GM12878 (cell line): ENCODE measurements at regions not wholly inside any gene's neighbourhood (a gene's known extent, or its start where the extent isn't known, plus 50 kb on each side); places are given as distances from the start of the nearest gene placed in this dataset.

ENCODE experiments used
- MTA3 ChIP-seq: IDR thresholded peaks from 2 replicates; pipeline ENCODE4 v1.6.1; 2012; ENCODE audit warnings: low read length, inconsistent platforms, borderline replicate concordance
- RFX5 ChIP-seq: IDR thresholded peaks from 2 replicates; pipeline ENCODE4 v1.6.1; 2011; ENCODE audit warnings: low read depth, low read length, improper control_type of control experiment
- TF ChIP-seq, protein P1 (sequence below): fragments of 450-650 bp; IDR thresholded peaks from 2 replicates; pipeline ENCODE4 v1.6.1; 2018; ENCODE audit warnings: mild to moderate bottlenecking, low read depth, moderate library complexity; ENCODE audit not compliant: partially characterized antibody
- TF ChIP-seq, protein P2 (sequence below): fragments of 450-650 bp; formaldehyde crosslinking; IDR thresholded peaks from 2 replicates; pipeline ENCODE4 v1.4.0; 2022; ENCODE audit warnings: mild to moderate bottlenecking, moderate library complexity
- TF ChIP-seq, protein P3 (sequence below): fragments of 150-350 bp; IDR thresholded peaks from 2 replicates; pipeline ENCODE4 v1.6.1; 2016; ENCODE audit warnings: low read depth, low read length

DNA sequence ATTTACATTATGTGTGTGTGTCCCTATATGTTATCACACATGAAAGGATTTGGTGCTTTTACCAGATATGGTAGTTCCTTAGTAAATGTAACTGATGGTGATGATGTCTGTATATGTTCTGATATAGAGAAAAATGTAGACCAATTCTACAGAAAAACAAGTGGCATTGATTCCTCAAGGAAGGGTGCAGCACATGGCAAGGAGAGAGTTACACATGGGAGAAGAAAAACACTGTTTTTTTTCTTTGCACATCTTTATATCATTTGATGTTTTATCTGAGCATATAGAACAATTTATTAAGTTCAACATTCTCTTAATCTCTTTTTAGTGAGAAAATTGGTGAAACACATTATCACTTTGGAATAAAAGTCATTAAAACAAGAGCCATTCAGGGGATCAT is 535.0 kb upstream of the KLF4 start (continued):
- TF ChIP-seq, protein P1, sequence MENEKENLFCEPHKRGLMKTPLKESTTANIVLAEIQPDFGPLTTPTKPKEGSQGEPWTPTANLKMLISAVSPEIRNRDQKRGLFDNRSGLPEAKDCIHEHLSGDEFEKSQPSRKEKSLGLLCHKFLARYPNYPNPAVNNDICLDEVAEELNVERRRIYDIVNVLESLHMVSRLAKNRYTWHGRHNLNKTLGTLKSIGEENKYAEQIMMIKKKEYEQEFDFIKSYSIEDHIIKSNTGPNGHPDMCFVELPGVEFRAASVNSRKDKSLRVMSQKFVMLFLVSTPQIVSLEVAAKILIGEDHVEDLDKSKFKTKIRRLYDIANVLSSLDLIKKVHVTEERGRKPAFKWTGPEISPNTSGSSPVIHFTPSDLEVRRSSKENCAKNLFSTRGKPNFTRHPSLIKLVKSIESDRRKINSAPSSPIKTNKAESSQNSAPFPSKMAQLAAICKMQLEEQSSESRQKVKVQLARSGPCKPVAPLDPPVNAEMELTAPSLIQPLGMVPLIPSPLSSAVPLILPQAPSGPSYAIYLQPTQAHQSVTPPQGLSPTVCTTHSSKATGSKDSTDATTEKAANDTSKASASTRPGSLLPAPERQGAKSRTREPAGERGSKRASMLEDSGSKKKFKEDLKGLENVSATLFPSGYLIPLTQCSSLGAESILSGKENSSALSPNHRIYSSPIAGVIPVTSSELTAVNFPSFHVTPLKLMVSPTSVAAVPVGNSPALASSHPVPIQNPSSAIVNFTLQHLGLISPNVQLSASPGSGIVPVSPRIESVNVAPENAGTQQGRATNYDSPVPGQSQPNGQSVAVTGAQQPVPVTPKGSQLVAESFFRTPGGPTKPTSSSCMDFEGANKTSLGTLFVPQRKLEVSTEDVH = no peak
- TF ChIP-seq, protein P2, sequence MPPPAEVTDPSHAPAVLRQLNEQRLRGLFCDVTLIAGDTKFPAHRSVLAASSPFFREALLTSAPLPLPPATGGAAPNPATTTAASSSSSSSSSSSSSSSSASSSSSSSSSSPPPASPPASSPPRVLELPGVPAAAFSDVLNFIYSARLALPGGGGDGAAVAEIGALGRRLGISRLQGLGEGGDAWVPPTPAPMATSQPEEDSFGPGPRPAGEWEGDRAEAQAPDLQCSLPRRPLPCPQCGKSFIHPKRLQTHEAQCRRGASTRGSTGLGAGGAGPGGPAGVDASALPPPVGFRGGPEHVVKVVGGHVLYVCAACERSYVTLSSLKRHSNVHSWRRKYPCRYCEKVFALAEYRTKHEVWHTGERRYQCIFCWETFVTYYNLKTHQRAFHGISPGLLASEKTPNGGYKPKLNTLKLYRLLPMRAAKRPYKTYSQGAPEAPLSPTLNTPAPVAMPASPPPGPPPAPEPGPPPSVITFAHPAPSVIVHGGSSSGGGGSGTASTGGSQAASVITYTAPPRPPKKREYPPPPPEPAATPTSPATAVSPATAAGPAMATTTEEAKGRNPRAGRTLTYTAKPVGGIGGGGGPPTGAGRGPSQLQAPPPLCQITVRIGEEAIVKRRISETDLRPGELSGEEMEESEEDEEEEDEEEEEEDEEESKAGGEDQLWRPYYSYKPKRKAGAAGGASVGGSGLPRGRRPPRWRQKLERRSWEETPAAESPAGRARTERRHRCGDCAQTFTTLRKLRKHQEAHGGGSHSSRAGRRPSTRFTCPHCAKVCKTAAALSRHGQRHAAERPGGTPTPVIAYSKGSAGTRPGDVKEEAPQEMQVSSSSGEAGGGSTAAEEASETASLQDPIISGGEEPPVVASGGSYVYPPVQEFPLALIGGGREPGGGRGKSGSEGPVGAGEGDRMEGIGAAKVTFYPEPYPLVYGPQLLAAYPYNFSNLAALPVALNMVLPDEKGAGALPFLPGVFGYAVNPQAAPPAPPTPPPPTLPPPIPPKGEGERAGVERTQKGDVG (CRISPR knock-in tag) = no peak
- no peak for TF ChIP-seq MTA3
- TF ChIP-seq, protein P3, sequence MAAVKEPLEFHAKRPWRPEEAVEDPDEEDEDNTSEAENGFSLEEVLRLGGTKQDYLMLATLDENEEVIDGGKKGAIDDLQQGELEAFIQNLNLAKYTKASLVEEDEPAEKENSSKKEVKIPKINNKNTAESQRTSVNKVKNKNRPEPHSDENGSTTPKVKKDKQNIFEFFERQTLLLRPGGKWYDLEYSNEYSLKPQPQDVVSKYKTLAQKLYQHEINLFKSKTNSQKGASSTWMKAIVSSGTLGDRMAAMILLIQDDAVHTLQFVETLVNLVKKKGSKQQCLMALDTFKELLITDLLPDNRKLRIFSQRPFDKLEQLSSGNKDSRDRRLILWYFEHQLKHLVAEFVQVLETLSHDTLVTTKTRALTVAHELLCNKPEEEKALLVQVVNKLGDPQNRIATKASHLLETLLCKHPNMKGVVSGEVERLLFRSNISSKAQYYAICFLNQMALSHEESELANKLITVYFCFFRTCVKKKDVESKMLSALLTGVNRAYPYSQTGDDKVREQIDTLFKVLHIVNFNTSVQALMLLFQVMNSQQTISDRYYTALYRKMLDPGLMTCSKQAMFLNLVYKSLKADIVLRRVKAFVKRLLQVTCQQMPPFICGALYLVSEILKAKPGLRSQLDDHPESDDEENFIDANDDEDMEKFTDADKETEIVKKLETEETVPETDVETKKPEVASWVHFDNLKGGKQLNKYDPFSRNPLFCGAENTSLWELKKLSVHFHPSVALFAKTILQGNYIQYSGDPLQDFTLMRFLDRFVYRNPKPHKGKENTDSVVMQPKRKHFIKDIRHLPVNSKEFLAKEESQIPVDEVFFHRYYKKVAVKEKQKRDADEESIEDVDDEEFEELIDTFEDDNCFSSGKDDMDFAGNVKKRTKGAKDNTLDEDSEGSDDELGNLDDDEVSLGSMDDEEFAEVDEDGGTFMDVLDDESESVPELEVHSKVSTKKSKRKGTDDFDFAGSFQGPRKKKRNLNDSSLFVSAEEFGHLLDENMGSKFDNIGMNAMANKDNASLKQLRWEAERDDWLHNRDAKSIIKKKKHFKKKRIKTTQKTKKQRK = no peak
- TF ChIP-seq RFX5 = no peak
